ENCODE measurements at regions not wholly inside any gene's neighbourhood (a gene's known extent, or its start where the extent isn't known, plus 50 kb on each side); places are given as distances from the start of the nearest gene placed in this dataset.

- DNase-seq (ENCODE audit: low spot score) = no peak
Measured at GRCh38 chr16:56140645-56141044, 50.6 kb upstream of the GNAO1 start.

GRCh38 chr16:56137269-56137668, 54.0 kb upstream of the GNAO1 start:
- DNase-seq (ENCODE audit: low spot score) = no peak

More at GRCh38 chr16:56140645-56141044, 50.6 kb upstream of the GNAO1 start:
- intact Hi-C loops (cut with DNase I) = no loop called here

GRCh38 chr16:56136256-56136655, 55.0 kb upstream of the GNAO1 start:
- no peak for DNase-seq (ENCODE audit: low spot score)
- intact Hi-C loops (cut with DNase I) = no loop called here

More at GRCh38 chr16:56137269-56137668, 54.0 kb upstream of the GNAO1 start:
- intact Hi-C loops (cut with DNase I) = no loop called here

- no peak for DNase-seq (ENCODE audit: low spot score)
- intact Hi-C loops (cut with DNase I) = no loop called here
Measured at GRCh38 chr16:56134790-56135189, 56.5 kb upstream of the GNAO1 start.

- intact Hi-C loops (cut with DNase I) = no loop called here
- DNase-seq (ENCODE audit: low spot score) = no peak
Measured at GRCh38 chr16:56125922-56126321, 65.4 kb upstream of the GNAO1 start.

- no peak for DNase-seq (ENCODE audit: low spot score)
- intact Hi-C loops (cut with DNase I) = no loop called here
Measured at GRCh38 chr16:56122251-56122650, 69.0 kb upstream of the GNAO1 start.

- intact Hi-C loops (cut with DNase I) = no loop called here
- no peak for DNase-seq (ENCODE audit: low spot score)
Measured at GRCh38 chr16:56121156-56121500, 70.2 kb upstream of the GNAO1 start.

GRCh38 chr16:56120447-56121155, 70.7 kb upstream of the GNAO1 start:
- intact Hi-C loops (cut with DNase I) = no loop called here

GRCh38 chr16:56119133-56119532, 72.2 kb upstream of the GNAO1 start:
- intact Hi-C loops (cut with DNase I) = no loop called here
- DNase-seq (ENCODE audit: low spot score) = no peak

More at GRCh38 chr16:56120447-56121155, 70.7 kb upstream of the GNAO1 start:
- DNase-seq (ENCODE audit: low spot score) = no peak

GRCh38 chr16:56116577-56116964, 74.7 kb upstream of the GNAO1 start:
- DNase-seq (ENCODE audit: low spot score) = no peak
- intact Hi-C loops (cut with DNase I) = no loop called here

GRCh38 chr16:56115817-56116576, 75.3 kb upstream of the GNAO1 start:
- no peak for DNase-seq (ENCODE audit: low spot score)
- intact Hi-C loops (cut with DNase I) = no loop called here

- intact Hi-C loops (cut with DNase I) = no loop called here
- no peak for DNase-seq (ENCODE audit: low spot score)
Measured at GRCh38 chr16:56113223-56113622, 78.1 kb upstream of the GNAO1 start.

GRCh38 chr16:56111100-56111499, 80.2 kb upstream of the GNAO1 start:
- no peak for DNase-seq (ENCODE audit: low spot score)
- intact Hi-C loops (cut with DNase I) = no loop called here

GRCh38 chr16:56109994-56110393, 81.3 kb upstream of the GNAO1 start:
- intact Hi-C loops (cut with DNase I) = no loop called here
- DNase-seq (ENCODE audit: low spot score) = no peak

- DNase-seq (ENCODE audit: low spot score) = no peak
- intact Hi-C loops (cut with DNase I) = no loop called here
Measured at GRCh38 chr16:56109205-56109604, 82.1 kb upstream of the GNAO1 start.

GRCh38 chr16:56108724-56109123, 82.6 kb upstream of the GNAO1 start:
- intact Hi-C loops (cut with DNase I) = no loop called here
- DNase-seq (ENCODE audit: low spot score) = no peak

- intact Hi-C loops (cut with DNase I) = no loop called here
- no peak for DNase-seq (ENCODE audit: low spot score)
Measured at GRCh38 chr16:56108056-56108471, 83.2 kb upstream of the GNAO1 start.

GRCh38 chr16:56106527-56106926, 84.8 kb upstream of the GNAO1 start:
- intact Hi-C loops (cut with DNase I) = no loop called here
- DNase-seq (ENCODE audit: low spot score) = no peak

- intact Hi-C loops (cut with DNase I) = loop anchor here (5.0 kb wide), 2 partner anchors 59 to 89 kb away; partner anchors contain the start of gene GNAO1
- DNase-seq (ENCODE audit: low spot score) = no peak
Measured at GRCh38 chr16:56102906-56103305, 88.4 kb upstream of the GNAO1 start.

- no peak for DNase-seq (ENCODE audit: low spot score)
- intact Hi-C loops (cut with DNase I) = loop anchor here (5.0 kb wide), 2 partner anchors 60 to 90 kb away; partner anchors contain the start of gene GNAO1
Measured at GRCh38 chr16:56102183-56102686, 89.1 kb upstream of the GNAO1 start.

GRCh38 chr16:56101480-56101879, 89.8 kb upstream of the GNAO1 start:
- intact Hi-C loops (cut with DNase I) = loop anchor here (5.0 kb wide), 2 partner anchors 61 to 91 kb away; partner anchors contain the start of gene GNAO1
- no peak for DNase-seq (ENCODE audit: low spot score)

Data from cardiac septum (tissue), 1 donor.